Large intestine (tissue), 3 donors: ENCODE measurements at regions not wholly inside any gene's neighbourhood (a gene's known extent, or its start where the extent isn't known, plus 50 kb on each side); places are given as distances from the start of the nearest gene placed in this dataset.
A peak's percentile ranks its signal among the peaks of the same experiment; 100 is the strongest.

Source experiments
- DNase-seq, 2 donors: peaks; one replicate each; pipeline versions ENCODE4 v3.0.0 to v3.0.0-alpha.2; 2013
- H3K27ac ChIP-seq: one replicate; pipeline ENCODE4 v1.5.1; 2013; ENCODE audit warnings: low read length
- H3K27me3 ChIP-seq: 2 replicates; pipeline ENCODE4 v1.6.1; 2013; ENCODE audit warnings: low read length; ENCODE audit not compliant: control insufficient read depth, insufficient read depth
- H3K36me3 ChIP-seq: 2 replicates; pipeline ENCODE4 v1.6.1; 2013; ENCODE audit warnings: low read length; ENCODE audit not compliant: control insufficient read depth, insufficient read depth
- H3K4me1 ChIP-seq: one replicate; pipeline ENCODE4 v1.6.1; 2013; ENCODE audit warnings: low read length; ENCODE audit not compliant: control insufficient read depth, insufficient read depth
- H3K4me3 ChIP-seq: one replicate; pipeline ENCODE4 v1.5.1; 2013; ENCODE audit warnings: low read length
- H3K9me3 ChIP-seq: one replicate; pipeline ENCODE4 v1.6.1; 2013; ENCODE audit warnings: mild to moderate bottlenecking, low read depth, low read length, moderate library complexity; ENCODE audit not compliant: control insufficient read depth
- WGBS: methylation state at CpG from one replicate; pipeline ENCODE4 v1.1.5; 2013; ENCODE audit warnings: low lambda C conversion rate; ENCODE audit not compliant: insufficient coverage; 5-methylcytosine and 5-hydroxymethylcytosine counted together

GRCh38 chr6:167392631-167393316 is 67.9 kb downstream of the TTLL2 start:
- Histone ChIP-seq H3K36me3 (no peaks in the 10 kb centered on the region), H3K4me1 (peaks cover 17% of the 10 kb centered on the region), H3K9me3 (peaks cover 3% of the 10 kb centered on the region), H3K27ac (no peak overlapping the region), H3K4me3 (no peak overlapping the region), H3K27me3 (no peaks in the 10 kb centered on the region)
- no peak for DNase-seq
- 100% methylated on average over 2 of the region's 13 CpGs for WGBS

DNA sequence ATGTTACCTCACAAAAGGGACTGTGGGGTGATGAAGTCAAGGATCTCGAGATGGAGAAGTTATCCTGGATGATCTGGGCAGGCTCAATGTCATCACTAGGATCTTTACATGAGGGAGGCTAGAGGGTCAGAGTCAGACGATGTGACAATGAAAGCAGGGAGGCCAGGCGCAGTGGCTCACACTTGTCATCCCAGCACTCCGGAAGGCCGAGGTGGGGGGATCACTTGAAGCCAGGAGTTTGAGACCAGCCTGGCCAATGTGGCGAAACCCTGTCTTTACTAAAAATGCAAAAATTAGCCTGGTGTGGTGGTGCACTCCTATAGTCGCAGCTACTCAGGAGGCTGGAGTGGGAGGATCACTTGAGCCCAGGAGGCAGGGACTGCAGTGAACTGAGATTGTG is 68.8 kb downstream of the TTLL2 start:
- Histone ChIP-seq H3K4me1 (peaks cover 25% of the 10 kb centered on the region), H3K4me3 (no peak overlapping the region), H3K27me3 (no peaks in the 10 kb centered on the region), H3K9me3 (peaks cover 3% of the 10 kb centered on the region), H3K36me3 (no peaks in the 10 kb centered on the region), H3K27ac (no peak overlapping the region)
- no peak for DNase-seq
- 100% methylated on average over 2 of the region's 7 CpGs for WGBS

GRCh38 chr6:167394339-167394738 is 69.5 kb downstream of the TTLL2 start:
- Histone ChIP-seq H3K27ac (no peak overlapping the region), H3K27me3 (no peaks in the 10 kb centered on the region), H3K36me3 (no peaks in the 10 kb centered on the region), H3K4me1 (peaks cover 29% of the 10 kb centered on the region), H3K9me3 (peaks cover 3% of the 10 kb centered on the region), H3K4me3 (no peak overlapping the region)
- WGBS, result 100% methylated on average over 3 of the region's 8 CpGs
- no peak for DNase-seq

DNA sequence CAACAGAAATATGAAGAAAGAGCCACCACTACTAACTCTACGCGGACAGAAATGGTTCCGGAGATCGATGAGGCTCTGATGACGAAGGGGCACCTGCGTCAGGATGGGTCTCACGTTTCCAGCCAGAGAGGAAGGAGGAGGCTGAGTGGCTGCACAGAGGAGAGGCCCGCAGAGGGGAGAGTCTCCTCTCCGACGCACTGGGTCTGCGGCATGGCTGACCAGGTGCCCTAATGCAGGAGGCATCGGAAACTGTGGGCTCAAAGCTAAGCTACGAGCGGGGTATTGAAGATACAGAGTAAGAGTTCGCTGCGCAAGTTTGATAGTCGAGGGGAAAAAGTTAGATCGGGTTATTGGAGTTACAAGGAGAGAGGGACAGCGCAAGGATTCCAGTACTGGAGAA is 69.9 kb downstream of the TTLL2 start:
- H3K27ac ChIP-seq, result no peak overlapping the region
- H3K4me3 ChIP-seq, result no peak overlapping the region
- H3K36me3 ChIP-seq, result no peaks in the 10 kb centered on the region
- no peaks in the 10 kb centered on the region for H3K27me3 ChIP-seq
- H3K9me3 ChIP-seq, result peaks cover 3% of the 10 kb centered on the region
- H3K4me1 ChIP-seq, result peaks cover 29% of the 10 kb centered on the region
- 88% methylated on average over 6 of the region's 19 CpGs for WGBS
- DNase-seq, result no peak

DNA sequence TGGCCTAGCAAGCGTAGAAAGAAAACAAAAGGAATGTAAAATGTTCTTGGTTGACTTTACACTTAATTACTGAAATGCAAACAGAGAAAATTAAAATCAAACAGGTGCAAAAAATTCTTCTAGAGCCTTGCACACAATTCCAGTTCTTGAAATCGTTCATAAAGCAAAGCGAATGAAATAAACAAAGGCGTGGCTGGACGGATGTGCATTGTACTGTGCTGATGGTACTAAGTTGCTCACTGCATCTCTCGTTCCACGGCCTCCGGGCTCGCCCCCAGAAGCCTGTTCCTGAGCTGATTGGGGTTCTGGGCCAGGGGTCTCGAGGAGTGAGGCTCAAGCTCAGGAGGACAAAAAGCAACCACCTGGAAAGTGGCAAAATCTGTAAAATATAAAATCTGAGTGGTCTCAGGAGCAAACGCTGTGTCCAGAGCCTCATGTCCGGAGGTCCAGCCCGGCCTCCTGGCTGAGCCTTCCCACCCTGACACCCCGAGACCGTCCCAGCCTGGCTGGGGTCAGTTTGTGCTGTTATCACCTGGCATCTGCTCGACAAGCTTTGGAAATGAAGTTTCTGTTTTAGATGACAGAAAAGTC is 71.3 kb downstream of the TTLL2 start:
- H3K27ac ChIP-seq, result no peak overlapping the region
- peak in 1 of 2 donors; percentile 31 for DNase-seq

DNA sequence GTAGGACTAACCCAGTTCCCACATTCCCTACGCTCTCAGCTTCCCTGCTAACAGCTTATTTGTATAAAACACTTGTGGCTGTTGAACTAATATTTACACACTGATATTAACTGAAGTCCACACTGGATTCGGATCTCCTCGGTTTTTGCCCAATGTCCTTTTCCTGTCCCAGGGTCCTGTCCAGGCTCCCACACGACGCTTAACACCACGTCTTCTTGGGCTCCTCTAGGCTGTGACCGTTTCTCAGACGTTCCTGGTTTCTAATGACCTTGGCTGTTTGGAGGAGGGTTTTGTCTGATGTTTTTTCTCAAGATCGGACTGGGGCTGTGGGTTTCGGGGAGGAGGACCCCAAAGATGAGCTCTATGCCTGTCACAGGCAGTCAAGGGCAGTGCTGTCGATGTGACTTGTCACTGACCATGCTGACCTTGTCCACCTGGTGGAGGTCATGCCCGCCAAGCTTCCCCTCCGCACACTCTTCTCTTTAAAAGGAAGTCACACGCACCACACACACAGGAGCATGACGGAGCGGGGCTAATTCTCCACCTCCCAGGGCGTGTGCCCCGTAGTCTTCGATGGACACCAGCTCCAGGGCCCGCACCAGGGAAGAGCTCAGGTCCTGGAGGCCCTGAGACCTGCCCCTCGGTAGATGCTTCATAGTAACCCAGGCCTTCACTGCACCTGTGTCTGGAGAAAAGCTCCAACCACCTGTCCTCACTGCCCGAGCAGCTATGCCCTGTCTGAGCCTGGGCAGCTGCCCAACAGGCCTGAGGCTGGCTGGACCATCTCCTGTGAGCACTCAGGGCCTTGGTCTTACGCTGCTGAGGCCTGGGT is 72.0 kb downstream of the TTLL2 start:
- no peak for DNase-seq
- Histone ChIP-seq H3K4me3 (no peak overlapping the region), H3K27ac (peak overlapping the region; percentile 83), H3K9me3 (peaks cover 3% of the 10 kb centered on the region), H3K27me3 (no peaks in the 10 kb centered on the region), H3K36me3 (no peaks in the 10 kb centered on the region), H3K4me1 (peaks cover 42% of the 10 kb centered on the region)
- WGBS, result 20% methylated on average over 1 of the region's 23 CpGs

More for the DNA sequence above, 71.3 kb downstream of the TTLL2 start:
- H3K36me3 ChIP-seq, result no peaks in the 10 kb centered on the region
- H3K4me1 ChIP-seq, result peaks cover 35% of the 10 kb centered on the region
- WGBS, result 55% methylated on average over 3 of the region's 16 CpGs
- peaks cover 3% of the 10 kb centered on the region for H3K9me3 ChIP-seq
- no peaks in the 10 kb centered on the region for H3K27me3 ChIP-seq
- no peak overlapping the region for H3K4me3 ChIP-seq

DNA sequence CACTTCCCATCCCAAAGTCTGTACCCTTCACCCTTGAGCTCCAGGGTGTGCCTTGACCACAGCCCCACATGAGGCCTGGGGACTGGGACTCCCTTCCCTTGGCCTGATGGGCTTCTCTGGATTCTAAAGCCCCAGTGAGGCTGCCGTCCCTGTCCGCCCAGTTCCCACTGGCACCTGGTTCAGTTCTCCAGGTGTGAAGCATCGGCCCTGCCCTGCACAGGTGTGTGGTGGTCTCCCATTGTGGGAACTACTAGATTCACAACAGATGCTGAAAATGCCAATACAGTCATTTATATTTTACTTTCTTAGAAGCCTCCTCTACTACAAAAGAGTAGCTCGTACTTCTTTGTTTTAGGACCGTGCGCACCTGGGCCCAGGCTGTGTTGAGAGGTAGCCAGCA is 72.8 kb downstream of the TTLL2 start:
- DNase-seq, result no peak
- peaks cover 3% of the 10 kb centered on the region for H3K9me3 ChIP-seq
- no peak overlapping the region for H3K4me3 ChIP-seq
- H3K27me3 ChIP-seq, result no peaks in the 10 kb centered on the region
- H3K4me1 ChIP-seq, result peaks cover 47% of the 10 kb centered on the region
- peak overlapping the region; percentile 83 for H3K27ac ChIP-seq
- no CpG with 5 or more reads among the region's 6 CpGs for WGBS
- H3K36me3 ChIP-seq, result no peaks in the 10 kb centered on the region

GRCh38 chr6:167398214-167399050 is 73.5 kb downstream of the TTLL2 start:
- no CpG with 5 or more reads among the region's 14 CpGs for WGBS
- Histone ChIP-seq H3K27ac (peak overlapping the region; percentile 83), H3K27me3 (no peaks in the 10 kb centered on the region), H3K36me3 (no peaks in the 10 kb centered on the region), H3K9me3 (peaks cover 3% of the 10 kb centered on the region), H3K4me3 (no peak overlapping the region), H3K4me1 (peaks cover 47% of the 10 kb centered on the region)
- peak; percentile 70 to 86 for DNase-seq

DNA sequence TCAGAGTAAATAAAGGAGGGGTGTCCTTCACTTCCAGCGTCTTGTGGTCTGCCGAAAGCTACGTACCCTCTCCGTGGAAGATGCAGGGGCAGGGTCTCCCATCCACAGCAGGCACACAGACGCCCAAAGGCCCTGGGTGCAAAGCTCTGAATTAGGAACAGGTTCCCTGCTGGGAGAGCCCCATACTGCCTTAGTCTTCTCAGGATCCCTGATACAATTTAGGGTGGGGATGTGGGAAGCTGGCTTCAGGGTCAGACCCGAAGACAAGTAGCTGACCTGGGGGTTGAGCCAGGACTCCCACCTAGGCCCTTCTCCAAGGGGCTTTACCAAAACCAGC is 74.1 kb downstream of the TTLL2 start:
- H3K4me3 ChIP-seq, result no peak overlapping the region
- WGBS, result no CpG with 5 or more reads among the region's 6 CpGs
- H3K36me3 ChIP-seq, result no peaks in the 10 kb centered on the region
- H3K27ac ChIP-seq, result peak overlapping the region; percentile 83
- no peaks in the 10 kb centered on the region for H3K27me3 ChIP-seq
- peaks cover 3% of the 10 kb centered on the region for H3K9me3 ChIP-seq
- DNase-seq, result no peak
- H3K4me1 ChIP-seq, result peaks cover 47% of the 10 kb centered on the region

DNA sequence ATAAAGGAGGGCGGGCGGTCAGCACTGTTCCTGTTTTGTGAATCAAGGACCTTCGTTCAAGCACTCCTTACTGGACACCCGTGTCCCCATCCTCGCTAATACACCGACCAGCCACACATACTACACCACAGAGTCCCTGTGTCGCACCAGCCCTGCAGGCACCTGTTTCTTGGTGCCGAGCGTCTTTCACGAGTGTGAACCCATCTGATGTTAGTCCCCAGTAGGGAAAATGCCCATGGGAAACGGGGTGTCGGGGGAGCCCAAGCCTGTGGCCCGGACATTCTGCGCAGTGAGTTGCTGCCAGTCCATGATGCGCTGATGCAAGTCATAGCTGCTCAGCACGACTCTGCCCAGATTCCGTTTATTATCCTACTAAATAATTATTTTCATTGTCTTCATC is 74.7 kb downstream of the TTLL2 start:
- Histone ChIP-seq H3K27ac (no peak overlapping the region), H3K27me3 (no peaks in the 10 kb centered on the region), H3K4me3 (no peak overlapping the region), H3K9me3 (peaks cover 3% of the 10 kb centered on the region), H3K4me1 (peaks cover 47% of the 10 kb centered on the region), H3K36me3 (no peaks in the 10 kb centered on the region)
- DNase-seq, result no peak
- WGBS, result no CpG with 5 or more reads among the region's 17 CpGs
